Esophagus muscularis mucosa (tissue), 4 donors: ENCODE measurements at regions not wholly inside any gene's neighbourhood (a gene's known extent, or its start where the extent isn't known, plus 50 kb on each side); places are given as distances from the start of the nearest gene placed in this dataset.

Experiments used
- EP300 ChIP-seq: sonication (generic); formaldehyde crosslinking; IDR thresholded peaks from one replicate; pipeline ENCODE4 v1.6.1; 2017; ENCODE audit warnings: antibody characterized with exemption
- POLR2A ChIP-seq: fragments of 450-650 bp; IDR thresholded peaks from one replicate; pipeline ENCODE4 v1.6.1; 2017; ENCODE audit warnings: antibody characterized with exemption, moderate library complexity, mild to moderate bottlenecking, low read depth
- TF ChIP-seq, protein P1 (sequence below), 3 experiments: fragments of 200-600 bp in 2 of 3; fragments of 450-650 bp in 1 of 3; sonication (generic) in 2 of 3; IDR thresholded peaks; one replicate each; pipeline ENCODE4 v1.5.1; 2017 to 2019; ENCODE audit warnings: antibody characterized with exemption in 3 of 3, mild to moderate bottlenecking in 2 of 3, moderate library complexity in 1 of 3

DNA sequence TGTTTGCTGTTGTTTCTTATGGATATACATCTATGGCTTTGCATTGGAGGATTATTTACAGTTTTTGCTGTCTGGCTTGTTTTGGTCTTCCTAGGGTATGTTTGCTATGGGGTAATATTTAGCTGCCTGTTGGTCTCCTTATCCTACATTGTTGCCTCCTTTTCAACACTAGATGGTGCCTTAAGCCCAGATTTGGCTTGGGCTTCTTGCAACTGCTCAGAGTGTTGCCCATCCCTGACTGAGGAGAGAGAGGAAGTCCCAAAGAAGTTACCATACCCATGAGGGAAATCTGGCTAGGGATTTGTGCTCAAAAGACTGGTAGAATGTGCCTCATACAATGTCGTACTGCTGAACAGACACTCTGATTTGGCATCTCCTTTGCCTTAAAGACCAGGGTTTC, 94.6 kb upstream of the MUCL1 start:
- TF ChIP-seq POLR2A (no peak), EP300 (no peak)
- TF ChIP-seq, protein P1, sequence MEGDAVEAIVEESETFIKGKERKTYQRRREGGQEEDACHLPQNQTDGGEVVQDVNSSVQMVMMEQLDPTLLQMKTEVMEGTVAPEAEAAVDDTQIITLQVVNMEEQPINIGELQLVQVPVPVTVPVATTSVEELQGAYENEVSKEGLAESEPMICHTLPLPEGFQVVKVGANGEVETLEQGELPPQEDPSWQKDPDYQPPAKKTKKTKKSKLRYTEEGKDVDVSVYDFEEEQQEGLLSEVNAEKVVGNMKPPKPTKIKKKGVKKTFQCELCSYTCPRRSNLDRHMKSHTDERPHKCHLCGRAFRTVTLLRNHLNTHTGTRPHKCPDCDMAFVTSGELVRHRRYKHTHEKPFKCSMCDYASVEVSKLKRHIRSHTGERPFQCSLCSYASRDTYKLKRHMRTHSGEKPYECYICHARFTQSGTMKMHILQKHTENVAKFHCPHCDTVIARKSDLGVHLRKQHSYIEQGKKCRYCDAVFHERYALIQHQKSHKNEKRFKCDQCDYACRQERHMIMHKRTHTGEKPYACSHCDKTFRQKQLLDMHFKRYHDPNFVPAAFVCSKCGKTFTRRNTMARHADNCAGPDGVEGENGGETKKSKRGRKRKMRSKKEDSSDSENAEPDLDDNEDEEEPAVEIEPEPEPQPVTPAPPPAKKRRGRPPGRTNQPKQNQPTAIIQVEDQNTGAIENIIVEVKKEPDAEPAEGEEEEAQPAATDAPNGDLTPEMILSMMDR (IDR thresholded peaks at IDR 0.05): no peak
